OCI-LY3 (cell line): ENCODE measurements at regions not wholly inside any gene's neighbourhood (a gene's known extent, or its start where the extent isn't known, plus 50 kb on each side); places are given as distances from the start of the nearest gene placed in this dataset.

Experiments
- H2AFZ ChIP-seq: fragments of 200-600, 300-600 bp; shearing (Covaris generic); 2 replicates; pipeline ENCODE4 v1.6.0; 2014; ENCODE audit warnings: antibody characterized with exemption, low read depth, low read length
- H3K27ac ChIP-seq: fragments of 200-600, 300-600 bp; sonication (generic); 2 replicates; pipeline ENCODE4 v1.5.1; 2014; ENCODE audit warnings: mild to moderate bottlenecking, low read length, moderate library complexity, mixed read lengths
- H3K27me3 ChIP-seq: fragments of 200-600, 300-600 bp; sonication (generic); 2 replicates; pipeline ENCODE4 v1.6.1; 2014; ENCODE audit warnings: low read depth, low read length, mixed read lengths
- H3K36me3 ChIP-seq: fragments of 200-600, 300-600 bp; sonication (generic); replicated peaks from 2 replicates; pipeline ENCODE3; 2014; ENCODE audit warnings: low read depth, low read length, mixed read lengths
- H3K4me1 ChIP-seq: fragments of 300-600, 200-600 bp; sonication (generic); 2 replicates; pipeline ENCODE4 v1.6.1; 2014; ENCODE audit warnings: low read length, mixed read lengths
- H3K4me2 ChIP-seq: fragments of 200-600, 300-600 bp; sonication (generic); 2 replicates; pipeline ENCODE4 v1.6.1; 2014; ENCODE audit warnings: low read length, mixed read lengths
- H3K4me3 ChIP-seq: fragments of 300-600, 200-600 bp; sonication (generic); 2 replicates; pipeline ENCODE4 v1.5.1; 2014; ENCODE audit warnings: antibody characterized with exemption, mild to moderate bottlenecking, low read length, moderate library complexity
- H3K79me2 ChIP-seq: fragments of 300-600, 200-600 bp; shearing (Covaris generic); 2 replicates; pipeline ENCODE4 v1.6.1; 2014; ENCODE audit warnings: mild to moderate bottlenecking, low read length, mixed read lengths
- H3K9ac ChIP-seq: fragments of 300-600, 200-600 bp; shearing (Covaris generic); 2 replicates; pipeline ENCODE4 v1.6.0; 2014; ENCODE audit warnings: mild to moderate bottlenecking, low read length, moderate library complexity
- H3K9me3 ChIP-seq: fragments of 200-600, 300-600 bp; shearing (Covaris generic); 2 replicates; pipeline ENCODE4 v1.6.1; 2014; ENCODE audit warnings: low read length, mixed read lengths; ENCODE audit not compliant: insufficient read depth
- H4K20me1 ChIP-seq: fragments of 200-600, 300-600 bp; sonication (generic); 2 replicates; pipeline ENCODE4 v1.6.1; 2016; ENCODE audit warnings: low read length, mixed read lengths; ENCODE audit not compliant: insufficient read depth
- CTCF ChIP-seq: fragments of 200-600, 300-600 bp; sonication (generic); IDR thresholded peaks from 2 replicates; pipeline ENCODE4 v1.5.1; 2014; ENCODE audit warnings: antibody characterized with exemption, low read length, low read depth
- EZH2phosphoT487 ChIP-seq: fragments of 200-600 bp; shearing (Covaris generic); IDR thresholded peaks from 2 replicates; pipeline ENCODE4 v1.6.1; 2018; ENCODE audit warnings: antibody characterized with exemption, mixed run types, low read depth

DNA sequence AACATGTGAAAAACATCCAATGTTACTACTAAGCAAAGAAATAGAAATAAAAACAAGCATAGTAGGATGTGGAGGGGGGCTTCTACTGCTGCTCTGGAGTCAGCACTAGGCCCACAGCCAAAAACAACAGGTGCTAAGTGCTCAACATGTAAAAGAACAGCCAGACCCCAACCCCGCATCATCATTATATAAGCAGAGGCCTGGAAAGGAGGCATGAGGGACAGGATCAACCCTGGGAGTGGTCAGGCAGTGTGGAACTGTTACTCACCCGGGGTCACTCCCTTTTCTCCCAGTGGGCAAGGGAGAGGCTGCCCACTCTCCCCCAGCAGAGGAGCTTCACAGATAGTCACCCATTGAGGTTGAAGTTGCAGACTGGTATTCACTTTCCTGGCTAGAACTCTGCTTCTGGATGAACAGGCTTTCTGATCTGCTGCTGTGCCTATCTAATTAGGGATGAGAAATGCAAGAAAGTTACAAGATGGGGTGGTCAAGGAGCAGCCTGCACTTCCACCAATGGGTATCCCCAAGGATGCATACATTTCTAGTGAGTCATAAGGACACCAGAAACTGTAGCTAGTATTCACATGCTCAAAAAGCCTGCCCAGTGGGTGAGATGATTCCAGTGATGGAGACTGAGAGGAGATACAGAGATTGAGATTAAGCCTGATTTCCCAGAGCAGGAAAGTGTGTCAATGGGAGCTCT is 480.1 kb upstream of the TCF4 start:
- Histone ChIP-seq H3K4me1 (peaks cover 10% of the 10 kb centered on the region), H3K27ac (no peak overlapping the region), H2AFZ (no peak overlapping the region), H3K4me3 (no peak overlapping the region), H4K20me1 (no peaks in the 10 kb centered on the region), H3K36me3 (no peaks in the 10 kb centered on the region), H3K9me3 (no peaks in the 10 kb centered on the region), H3K9ac (no peak overlapping the region), H3K4me2 (no peak overlapping the region), H3K27me3 (no peaks in the 10 kb centered on the region), H3K79me2 (no peaks in the 10 kb centered on the region)
- TF ChIP-seq CTCF (no peak), EZH2phosphoT487 (no peak)

DNA sequence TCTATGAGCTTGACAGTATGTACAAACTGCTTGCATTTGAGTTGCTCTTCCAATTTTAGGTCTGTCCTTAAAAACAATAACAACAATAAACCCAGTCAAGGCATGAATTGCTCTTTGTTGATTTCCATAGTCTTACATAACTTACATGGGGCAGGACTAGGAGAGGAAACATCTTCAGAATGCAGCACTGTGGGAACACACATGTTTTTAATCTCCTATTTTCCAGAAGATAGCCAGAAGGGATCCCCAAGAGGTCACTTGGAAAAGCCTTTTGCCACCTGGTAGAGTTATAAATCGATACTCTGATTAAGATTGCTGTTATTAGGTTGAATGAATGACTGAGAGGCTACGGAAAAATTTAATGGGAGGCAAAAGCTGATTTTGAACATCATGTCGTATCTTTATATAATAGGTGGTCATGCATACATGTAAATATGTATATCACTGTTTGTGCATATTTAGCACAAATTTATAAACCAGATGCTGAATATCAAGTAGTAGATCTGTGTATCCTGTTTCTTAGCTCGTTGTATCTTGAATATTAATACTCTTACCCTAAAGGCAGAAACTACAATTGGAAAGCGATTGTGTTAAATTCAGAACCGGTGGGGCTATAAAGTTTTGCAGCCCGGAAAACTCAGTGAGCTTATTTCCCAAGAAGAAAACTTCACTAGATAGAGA is 479.4 kb upstream of the TCF4 start:
- Histone ChIP-seq H3K27ac (no peak overlapping the region), H3K4me3 (no peak overlapping the region), H3K9me3 (no peaks in the 10 kb centered on the region), H3K36me3 (no peaks in the 10 kb centered on the region), H3K79me2 (no peaks in the 10 kb centered on the region), H3K9ac (no peak overlapping the region), H4K20me1 (no peaks in the 10 kb centered on the region), H3K4me1 (peaks cover 10% of the 10 kb centered on the region), H2AFZ (no peak overlapping the region), H3K27me3 (no peaks in the 10 kb centered on the region), H3K4me2 (no peak overlapping the region)
- TF ChIP-seq CTCF (no peak), EZH2phosphoT487 (no peak)

DNA sequence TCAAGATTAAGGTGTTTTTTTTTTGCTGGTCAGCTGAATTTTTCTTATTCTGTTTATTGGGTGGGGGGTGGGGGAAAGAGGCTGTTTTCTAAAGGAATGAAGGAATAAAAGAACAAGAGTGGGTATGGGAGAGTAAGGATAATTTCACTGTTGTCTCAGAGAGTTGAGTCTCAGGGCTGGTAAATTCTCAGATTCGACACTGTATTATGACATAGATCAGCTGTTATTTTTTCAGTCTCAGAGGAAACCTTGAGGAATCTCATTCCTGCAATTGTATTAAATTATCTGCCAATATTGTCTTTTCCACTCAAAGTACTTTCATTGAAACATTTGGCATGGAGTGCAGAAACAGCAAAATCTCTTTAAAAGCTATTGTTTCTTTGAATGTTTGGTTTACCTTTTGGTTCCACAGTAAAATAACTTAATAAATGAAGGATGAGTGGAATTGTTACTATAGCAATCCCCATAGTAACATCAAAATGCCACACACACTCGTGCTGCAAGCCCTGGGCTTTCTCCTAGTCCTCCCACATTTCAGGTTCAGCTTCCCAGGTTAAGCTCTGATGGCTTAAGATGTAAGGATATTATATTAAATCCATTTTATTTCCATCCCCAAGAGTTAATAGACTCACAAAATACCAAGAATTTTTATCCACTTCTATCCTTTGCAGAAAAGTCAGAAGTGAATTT is 478.7 kb upstream of the TCF4 start:
- H3K79me2 ChIP-seq = no peaks in the 10 kb centered on the region
- H3K9me3 ChIP-seq = no peaks in the 10 kb centered on the region
- no peaks in the 10 kb centered on the region for H3K36me3 ChIP-seq
- no peak overlapping the region for H3K9ac ChIP-seq
- H2AFZ ChIP-seq = no peak overlapping the region
- H3K4me2 ChIP-seq = no peak overlapping the region
- no peaks in the 10 kb centered on the region for H3K27me3 ChIP-seq
- TF ChIP-seq EZH2phosphoT487 (no peak), CTCF (no peak)
- H4K20me1 ChIP-seq = no peaks in the 10 kb centered on the region
- no peak overlapping the region for H3K4me3 ChIP-seq
- no peak overlapping the region for H3K27ac ChIP-seq
- H3K4me1 ChIP-seq = peaks cover 13% of the 10 kb centered on the region

- Histone ChIP-seq H2AFZ (no peak overlapping the region), H3K79me2 (no peaks in the 10 kb centered on the region), H3K27ac (no peak overlapping the region), H4K20me1 (no peaks in the 10 kb centered on the region), H3K36me3 (no peaks in the 10 kb centered on the region), H3K4me3 (no peak overlapping the region), H3K4me1 (peaks cover 21% of the 10 kb centered on the region), H3K9me3 (no peaks in the 10 kb centered on the region), H3K27me3 (no peaks in the 10 kb centered on the region), H3K9ac (no peak overlapping the region), H3K4me2 (peak overlapping the region; percentile 20)
- TF ChIP-seq CTCF = no peak
- no peak for TF ChIP-seq EZH2phosphoT487
Measured at GRCh38 chr18:56065086-56065485, 477.1 kb upstream of the TCF4 start.
